ENCODE measurements at regions not wholly inside any gene's neighbourhood (a gene's known extent, or its start where the extent isn't known, plus 50 kb on each side); places are given as distances from the start of the nearest gene placed in this dataset.
"Not testable (repeated sequence)": the region's sequence is repeated elsewhere in the genome, so short reads cannot be mapped to it uniquely, and the experiment has no call there.

- Histone ChIP-seq H3K4me3 (no peak overlapping the region), H3K9me3 (no peaks in the 10 kb centered on the region), H3K36me3 (no peaks in the 10 kb centered on the region), H3K27ac (no peak overlapping the region), H3K27me3 (no peaks in the 10 kb centered on the region), H3K4me1 (no peaks in the 10 kb centered on the region)
- no peak for TF ChIP-seq CTCF (IDR thresholded peaks at IDR 0.05)
- ATAC-seq: no peak
- intact Hi-C loops (cut with DNase I): no loop called here
- WGBS, 2 donors: 77 to 90% methylated on average over 5 of the region's 5 CpGs
- DNase-seq: no peak
- FAIRE-seq: no peak
These were observed 65.1 kb upstream of the TBL1XR1 start for GRCh38 chr3:177262396-177262795.

- 72 to 86% methylated on average over 8 of the region's 8 CpGs for WGBS, 2 donors
- H3K27ac ChIP-seq: no peak overlapping the region
- H3K27me3 ChIP-seq: no peaks in the 10 kb centered on the region
- no peak overlapping the region for H3K4me3 ChIP-seq
- no peak for FAIRE-seq
- H3K36me3 ChIP-seq: no peaks in the 10 kb centered on the region
- intact Hi-C loops (cut with DNase I): no loop called here
- no peak for DNase-seq
- ATAC-seq: no peak
- H3K4me1 ChIP-seq: no peaks in the 10 kb centered on the region
- TF ChIP-seq CTCF (IDR thresholded peaks at IDR 0.05): no peak
- no peaks in the 10 kb centered on the region for H3K9me3 ChIP-seq
These were observed 66.5 kb upstream of the TBL1XR1 start for GRCh38 chr3:177263615-177264368.

- H3K4me1 ChIP-seq; H3K27me3 ChIP-seq; ATAC-seq; H3K9me3 ChIP-seq; H3K4me3 ChIP-seq; FAIRE-seq; H3K36me3 ChIP-seq; intact Hi-C loops (cut with DNase I); H3K27ac ChIP-seq: not testable (repeated sequence)
- DNase-seq: peak in 1 of 6 donors; percentile 46
- WGBS, 2 donors: 96 to 98% methylated on average over 26 to 36 of the region's 36 CpGs
These were observed 74.7 kb upstream of the TBL1XR1 start for GRCh38 chr3:177271811-177272501.

- no peak for TF ChIP-seq CTCF (IDR thresholded peaks at IDR 0.05)
- no peaks in the 10 kb centered on the region for H3K4me1 ChIP-seq
- ATAC-seq: no peak
- FAIRE-seq: no peak
- H3K27ac ChIP-seq: no peak overlapping the region
- no peak for DNase-seq
- H3K36me3 ChIP-seq: no peaks in the 10 kb centered on the region
- H3K9me3 ChIP-seq: no peaks in the 10 kb centered on the region
- no peak overlapping the region for H3K4me3 ChIP-seq
- intact Hi-C loops (cut with DNase I): no loop called here
- H3K27me3 ChIP-seq: no peaks in the 10 kb centered on the region
These were observed 80.7 kb upstream of the TBL1XR1 start for GRCh38 chr3:177278016-177278415.

GRCh38 chr3:177279118-177279815 is 82.0 kb upstream of the TBL1XR1 start:
- Histone ChIP-seq H3K27ac (no peak overlapping the region), H3K27me3 (no peaks in the 10 kb centered on the region), H3K36me3 (no peaks in the 10 kb centered on the region), H3K4me1 (no peaks in the 10 kb centered on the region), H3K4me3 (no peak overlapping the region), H3K9me3 (no peaks in the 10 kb centered on the region)
- no peak for FAIRE-seq
- TF ChIP-seq CTCF (IDR thresholded peaks at IDR 0.05): no peak
- intact Hi-C loops (cut with DNase I): no loop called here
- WGBS, 2 donors: 60 to 62% methylated on average over 7 of the region's 7 CpGs
- DNase-seq: no peak
- peak in 2 of 4 donors; percentile 30 to 54 for ATAC-seq

Data from pancreas (tissue), 10 donors.